ENCODE measurements at regions not wholly inside any gene's neighbourhood (a gene's known extent, or its start where the extent isn't known, plus 50 kb on each side); places are given as distances from the start of the nearest gene placed in this dataset.

DNA sequence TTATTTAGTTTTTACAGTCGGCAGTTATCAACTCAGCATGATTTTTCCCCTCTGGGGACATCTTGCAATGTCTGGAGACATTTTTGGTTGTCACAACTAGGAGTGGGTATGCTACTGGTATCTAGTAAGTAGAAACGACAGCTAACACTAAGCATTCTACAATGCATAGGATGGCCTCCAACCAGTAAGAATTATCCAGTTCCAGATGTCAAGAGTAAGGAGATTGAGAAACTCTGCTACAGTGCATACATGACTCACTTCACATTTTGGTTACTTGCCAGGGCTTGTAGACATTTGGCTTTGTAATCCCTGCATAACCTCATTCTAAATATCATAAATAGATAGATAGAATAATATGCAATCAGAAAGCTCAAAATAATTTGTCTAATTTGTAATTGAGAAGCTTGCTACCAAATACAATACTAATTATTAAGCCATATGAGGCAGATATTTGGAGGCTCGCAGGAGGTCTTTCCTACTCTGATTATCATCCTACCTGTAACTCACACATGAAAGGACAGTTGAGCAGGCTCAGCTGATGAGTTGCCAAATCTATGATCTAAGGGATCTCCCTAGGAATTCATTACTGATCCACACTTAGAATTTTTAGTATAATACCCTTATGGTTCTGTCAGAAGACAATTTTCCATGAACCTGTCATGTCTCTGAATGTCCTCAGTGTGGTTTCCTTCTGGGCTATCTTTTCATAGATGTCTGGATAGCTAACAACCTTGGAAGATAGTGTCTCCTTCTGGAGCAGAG is 346.9 kb upstream of the TLE4 start:
- H3K9me3 Mint-ChIP-seq: peaks cover 0 to 5% (median under 1%) of the 10 kb centered on the region in 6 donors
- H3K27me3 Mint-ChIP-seq (ENCODE audit: low read depth in 3 of 3): no peaks in the 10 kb centered on the region
- H3K4me1 Mint-ChIP-seq: no peaks in the 10 kb centered on the region
- H3K27ac Mint-ChIP-seq: no peak overlapping the region
- H3K4me3 Mint-ChIP-seq: no peak overlapping the region
- no peak for DNase-seq
- no peaks in the 10 kb centered on the region for H3K36me3 Mint-ChIP-seq

DNA sequence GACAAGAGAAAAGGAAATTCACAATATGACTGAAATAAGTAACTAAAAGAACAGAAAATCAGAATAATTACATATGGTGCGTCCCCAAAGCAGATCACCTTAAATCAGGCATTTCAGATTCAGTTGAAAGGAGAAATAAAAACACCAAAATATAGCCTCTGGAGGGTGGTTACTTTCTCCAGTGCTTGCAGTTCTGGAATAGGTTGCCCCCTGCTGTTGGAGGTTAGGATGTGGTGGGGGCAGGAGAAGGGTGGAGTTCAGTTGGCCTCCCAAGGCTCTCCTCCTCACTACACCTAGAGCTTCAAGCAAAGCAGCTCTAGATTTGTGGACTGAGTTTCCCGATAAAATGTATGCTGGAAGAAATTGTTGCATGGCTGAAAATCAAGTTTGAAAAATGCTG is 338.2 kb upstream of the TLE4 start:
- no peak overlapping the region for H3K27ac Mint-ChIP-seq
- no peak for DNase-seq
- peaks cover 0 to 4% (median 4%) of the 10 kb centered on the region in 3 donors for H3K27me3 Mint-ChIP-seq (ENCODE audit: low read depth in 3 of 3)
- no peak overlapping the region for H3K4me3 Mint-ChIP-seq
- no peaks in the 10 kb centered on the region for H3K36me3 Mint-ChIP-seq
- peaks cover 0 to 9% (median 0%) of the 10 kb centered on the region in 6 donors for H3K9me3 Mint-ChIP-seq
- no peaks in the 10 kb centered on the region for H3K4me1 Mint-ChIP-seq

DNA sequence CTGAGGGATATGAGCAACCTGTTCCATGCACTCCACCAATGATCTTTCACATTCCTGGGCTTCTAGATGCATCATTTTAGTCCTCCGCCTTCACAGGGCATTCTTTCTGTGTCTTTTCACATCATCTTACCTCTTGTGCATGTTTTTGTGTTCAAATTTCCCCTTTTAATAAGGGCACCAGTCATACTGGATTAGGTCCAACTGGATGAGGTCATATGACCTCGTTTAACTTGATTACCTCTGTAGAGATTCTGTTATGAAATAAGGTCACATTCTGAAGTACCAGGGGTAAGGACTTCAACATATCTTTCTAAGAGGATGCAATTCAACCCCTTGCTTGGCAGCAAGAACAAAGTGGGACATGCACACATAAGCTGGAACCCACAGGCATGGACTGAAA is 335.3 kb upstream of the TLE4 start:
- no peak overlapping the region for H3K4me3 Mint-ChIP-seq
- no peak overlapping the region for H3K27ac Mint-ChIP-seq
- DNase-seq: no peak
- H3K27me3 Mint-ChIP-seq (ENCODE audit: low read depth in 3 of 3): peaks cover 0 to 6% (median 4%) of the 10 kb centered on the region in 3 donors
- no peaks in the 10 kb centered on the region for H3K36me3 Mint-ChIP-seq
- peaks cover 0 to 5% (median 0%) of the 10 kb centered on the region in 6 donors for H3K9me3 Mint-ChIP-seq
- no peaks in the 10 kb centered on the region for H3K4me1 Mint-ChIP-seq

DNA sequence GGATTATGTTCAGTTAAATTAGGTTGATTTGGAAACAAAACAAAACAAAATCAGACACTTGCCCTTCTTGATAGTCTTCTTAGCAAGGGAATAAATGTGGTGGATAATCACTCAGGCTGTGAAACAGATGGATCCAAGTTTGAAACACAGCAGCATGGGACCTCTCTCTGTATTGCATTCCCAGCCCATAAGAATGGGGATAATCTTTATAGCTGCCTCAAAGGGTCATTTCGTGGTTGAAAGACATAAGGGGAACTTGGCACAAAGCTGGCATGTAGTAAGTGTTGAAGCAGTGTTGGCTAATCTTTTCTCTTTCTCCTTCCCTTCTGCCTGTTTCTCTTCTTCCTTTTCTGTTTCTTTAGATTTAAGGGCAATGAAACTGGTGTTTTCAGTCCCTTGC is 333.9 kb upstream of the TLE4 start:
- Mint-ChIP-seq H3K27me3 (ENCODE audit: low read depth in 3 of 3) (peaks cover 0 to 6% (median 4%) of the 10 kb centered on the region in 3 donors), H3K27ac (no peak overlapping the region), H3K4me3 (no peak overlapping the region), H3K36me3 (no peaks in the 10 kb centered on the region), H3K9me3 (peaks cover 0 to 5% (median 0%) of the 10 kb centered on the region in 6 donors), H3K4me1 (no peaks in the 10 kb centered on the region)
- no peak for DNase-seq

DNA sequence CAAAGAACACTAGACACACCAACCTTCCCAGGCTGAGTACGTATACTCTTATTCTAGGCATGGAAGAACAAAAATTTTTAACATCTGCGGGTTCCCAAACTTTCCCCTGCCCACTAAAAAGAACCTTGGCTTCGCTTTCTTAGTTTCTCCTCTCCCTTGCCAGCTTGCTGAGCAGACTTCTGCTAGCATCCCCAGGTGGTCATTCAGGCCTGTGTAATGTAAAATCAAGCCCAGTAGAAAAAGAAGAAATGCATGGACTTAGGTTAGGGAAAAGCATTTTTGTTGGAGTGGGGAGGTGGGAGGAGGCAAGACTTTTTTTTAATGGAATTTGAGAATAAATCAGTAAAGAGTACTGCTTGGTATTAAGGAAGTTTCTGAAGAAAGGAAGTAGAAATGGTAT is 331.0 kb upstream of the TLE4 start:
- Mint-ChIP-seq H3K4me3 (no peak overlapping the region), H3K27me3 (ENCODE audit: low read depth in 3 of 3) (peaks cover 0 to 6% (median 0%) of the 10 kb centered on the region in 3 donors), H3K27ac (no peak overlapping the region), H3K4me1 (no peaks in the 10 kb centered on the region), H3K9me3 (peaks cover 0 to 2% (median 0%) of the 10 kb centered on the region in 6 donors), H3K36me3 (no peaks in the 10 kb centered on the region)
- no peak for DNase-seq

DNA sequence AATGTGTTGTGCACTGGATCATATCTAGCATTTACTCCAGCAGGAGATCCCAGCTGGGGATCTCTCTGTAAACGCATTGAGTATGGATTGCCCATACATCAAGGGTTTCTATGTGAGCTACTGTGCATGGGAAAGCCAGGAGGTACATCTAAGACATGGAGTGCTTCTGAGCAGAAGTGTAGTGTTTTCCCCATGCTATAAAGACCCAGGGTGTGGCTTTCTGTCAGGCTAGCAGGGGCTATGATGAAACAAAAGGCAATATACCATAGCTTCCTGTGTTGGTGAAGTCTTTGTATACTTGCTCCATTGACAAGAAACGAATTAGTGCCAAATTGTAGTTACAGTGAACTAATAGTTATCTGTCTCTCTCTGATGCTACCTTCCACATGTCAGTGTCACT is 329.3 kb upstream of the TLE4 start:
- peaks cover 0 to 3% (median 0%) of the 10 kb centered on the region in 3 donors for H3K27me3 Mint-ChIP-seq (ENCODE audit: low read depth in 3 of 3)
- no peak overlapping the region for H3K4me3 Mint-ChIP-seq
- DNase-seq: no peak
- H3K27ac Mint-ChIP-seq: no peak overlapping the region
- peaks cover 0 to 2% (median 0%) of the 10 kb centered on the region in 6 donors for H3K9me3 Mint-ChIP-seq
- H3K4me1 Mint-ChIP-seq: no peaks in the 10 kb centered on the region
- no peaks in the 10 kb centered on the region for H3K36me3 Mint-ChIP-seq

DNA sequence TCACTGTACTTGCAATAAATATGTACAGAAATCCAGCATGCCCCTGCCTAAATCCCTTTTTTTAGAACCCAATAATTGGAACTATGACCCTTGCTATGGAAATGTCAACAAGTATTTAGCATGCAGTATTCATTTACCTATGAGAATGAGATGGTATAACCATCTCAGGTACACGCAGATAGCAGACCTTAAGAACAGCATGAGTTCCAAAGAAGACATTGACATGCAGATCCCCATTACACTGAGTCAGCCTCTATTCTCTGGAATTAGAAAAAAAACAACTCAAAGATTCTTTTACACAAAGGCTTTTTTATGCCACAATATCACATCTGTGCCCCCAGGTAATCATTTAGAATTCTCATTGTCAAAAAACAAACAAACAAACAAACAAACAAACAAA is 325.6 kb upstream of the TLE4 start:
- no peak overlapping the region for H3K27ac Mint-ChIP-seq
- H3K4me1 Mint-ChIP-seq: no peaks in the 10 kb centered on the region

DNA sequence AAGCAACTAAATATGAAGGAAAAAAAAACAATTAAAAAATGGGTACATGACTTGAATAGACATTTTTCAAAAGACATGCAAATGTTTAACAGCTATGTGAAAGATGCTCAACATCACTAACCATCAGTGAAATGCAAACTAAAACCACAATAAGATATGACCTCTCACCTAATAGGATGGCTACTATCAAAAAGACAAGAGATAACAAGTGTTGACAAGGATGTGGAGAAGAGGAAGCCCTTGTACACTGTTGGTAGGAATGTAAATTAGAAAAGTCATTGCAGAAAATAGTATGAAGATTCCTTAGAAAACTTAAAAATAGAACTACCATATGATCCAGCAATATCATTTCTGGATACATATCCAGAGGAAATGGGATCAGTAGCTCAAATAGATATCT is 324.7 kb upstream of the TLE4 start:
- DNase-seq: no peak
- Mint-ChIP-seq H3K4me3 (no peak overlapping the region), H3K27me3 (ENCODE audit: low read depth in 3 of 3) (no peaks in the 10 kb centered on the region), H3K27ac (no peak overlapping the region), H3K36me3 (no peaks in the 10 kb centered on the region), H3K9me3 (no peaks in the 10 kb centered on the region), H3K4me1 (no peaks in the 10 kb centered on the region)

More for the DNA sequence above, 325.6 kb upstream of the TLE4 start:
- DNase-seq: no peak
- Mint-ChIP-seq H3K27me3 (ENCODE audit: low read depth in 3 of 3) (no peaks in the 10 kb centered on the region), H3K36me3 (no peaks in the 10 kb centered on the region), H3K9me3 (no peaks in the 10 kb centered on the region), H3K4me3 (no peak overlapping the region)

DNA sequence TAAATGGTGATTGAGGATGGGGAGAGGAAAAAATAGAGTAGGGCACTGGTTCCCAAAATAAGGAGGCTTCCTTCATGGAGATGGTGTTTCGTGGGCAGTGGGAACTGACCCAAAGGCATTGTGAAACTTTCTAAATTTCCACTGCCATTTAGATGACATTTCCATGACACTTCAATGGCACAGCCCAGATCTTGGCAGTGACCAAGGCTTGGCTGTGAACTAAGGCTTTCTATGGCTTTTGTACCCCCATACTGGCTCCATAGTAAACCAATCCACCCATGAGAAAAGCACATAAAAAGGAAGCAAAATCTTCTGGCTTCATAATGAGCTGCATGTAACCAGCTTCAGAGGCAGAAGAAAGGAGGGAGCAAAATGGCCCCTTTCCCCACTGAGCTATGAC is 321.0 kb upstream of the TLE4 start:
- H3K27ac Mint-ChIP-seq: no peak overlapping the region
- H3K9me3 Mint-ChIP-seq: no peaks in the 10 kb centered on the region
- no peaks in the 10 kb centered on the region for H3K4me1 Mint-ChIP-seq
- H3K4me3 Mint-ChIP-seq: no peak overlapping the region
- DNase-seq: no peak
- peaks cover 0 to 2% (median 0%) of the 10 kb centered on the region in 3 donors for H3K27me3 Mint-ChIP-seq (ENCODE audit: low read depth in 3 of 3)
- H3K36me3 Mint-ChIP-seq: no peaks in the 10 kb centered on the region

DNA sequence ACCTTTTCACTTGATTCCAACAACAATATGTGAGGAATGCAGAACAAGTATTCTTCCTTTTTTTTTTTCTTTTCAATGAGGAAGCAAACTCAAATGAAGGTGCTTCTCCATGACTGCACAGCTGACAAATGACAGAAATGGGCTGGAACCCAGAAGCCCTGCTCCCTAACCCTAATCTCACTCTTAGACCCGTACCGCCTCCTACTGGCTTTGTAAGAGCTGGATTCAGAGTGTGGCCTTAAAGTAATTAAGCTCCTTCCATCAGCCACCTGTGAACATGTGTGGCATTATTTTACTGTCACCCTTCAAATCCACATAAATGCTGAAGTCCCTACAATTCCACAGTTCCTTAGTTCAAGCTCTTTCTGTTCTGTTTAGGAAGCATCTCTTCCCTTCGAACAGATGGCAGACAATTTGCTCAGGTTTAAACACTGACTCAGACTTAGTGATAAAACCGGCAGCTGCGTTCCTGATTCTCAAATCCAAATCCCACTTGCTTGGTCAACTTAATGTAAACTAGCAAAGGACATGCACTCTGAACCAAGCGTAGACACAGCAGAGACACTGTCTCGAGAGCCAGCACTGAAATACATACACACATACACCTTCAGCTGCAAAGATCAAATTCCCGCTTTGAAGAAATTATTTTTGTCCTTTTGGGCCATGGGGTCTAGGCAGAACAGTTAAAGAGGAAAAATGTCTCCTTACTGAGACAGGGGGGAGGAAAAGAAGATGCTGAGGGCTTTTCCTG is 316.7 kb upstream of the TLE4 start:
- Mint-ChIP-seq H3K4me1 (no peaks in the 10 kb centered on the region), H3K4me3 (no peak overlapping the region), H3K27ac (no peak overlapping the region), H3K9me3 (peaks cover 0 to under 1% (median 0%) of the 10 kb centered on the region in 6 donors), H3K27me3 (ENCODE audit: low read depth in 3 of 3) (peaks cover 2 to 6% (median 3%) of the 10 kb centered on the region in 3 donors), H3K36me3 (no peaks in the 10 kb centered on the region)
- DNase-seq: no peak

DNA sequence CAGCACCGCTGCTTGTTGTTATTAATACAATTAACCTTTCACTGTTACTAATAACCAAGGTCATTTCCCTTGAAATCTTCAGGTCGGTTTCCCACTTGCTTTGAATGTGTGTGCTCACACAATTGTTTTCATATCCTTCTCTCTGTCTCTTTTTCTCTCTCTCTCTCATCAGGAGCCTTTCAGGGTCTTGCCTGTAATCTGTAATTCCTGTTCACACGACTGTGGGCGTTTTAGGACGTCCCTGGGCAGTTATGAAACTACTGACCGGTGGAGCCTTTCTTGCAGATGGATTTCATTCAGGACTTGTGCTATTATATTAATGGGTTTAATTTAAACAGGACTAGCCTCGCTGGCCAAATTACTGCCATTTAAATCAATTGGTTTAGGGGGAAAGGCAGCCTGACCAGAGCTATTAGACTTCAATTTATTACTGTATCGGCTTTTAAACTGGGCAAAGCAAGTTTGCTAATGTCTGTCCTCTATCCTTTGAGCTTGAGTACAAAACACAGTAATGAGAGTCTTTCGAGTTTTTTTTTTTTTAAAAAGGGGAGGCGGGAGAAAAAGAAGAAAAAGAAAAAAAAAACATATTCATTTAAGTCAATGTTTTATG is 316.0 kb upstream of the TLE4 start:
- H3K9me3 Mint-ChIP-seq: peaks cover 0 to 4% (median 0%) of the 10 kb centered on the region in 6 donors
- H3K27me3 Mint-ChIP-seq (ENCODE audit: low read depth in 3 of 3): peaks cover 2 to 7% (median 5%) of the 10 kb centered on the region in 3 donors
- no peak overlapping the region for H3K4me3 Mint-ChIP-seq
- H3K27ac Mint-ChIP-seq: no peak overlapping the region
- H3K4me1 Mint-ChIP-seq: no peaks in the 10 kb centered on the region
- H3K36me3 Mint-ChIP-seq: no peaks in the 10 kb centered on the region
- DNase-seq: no peak

DNA sequence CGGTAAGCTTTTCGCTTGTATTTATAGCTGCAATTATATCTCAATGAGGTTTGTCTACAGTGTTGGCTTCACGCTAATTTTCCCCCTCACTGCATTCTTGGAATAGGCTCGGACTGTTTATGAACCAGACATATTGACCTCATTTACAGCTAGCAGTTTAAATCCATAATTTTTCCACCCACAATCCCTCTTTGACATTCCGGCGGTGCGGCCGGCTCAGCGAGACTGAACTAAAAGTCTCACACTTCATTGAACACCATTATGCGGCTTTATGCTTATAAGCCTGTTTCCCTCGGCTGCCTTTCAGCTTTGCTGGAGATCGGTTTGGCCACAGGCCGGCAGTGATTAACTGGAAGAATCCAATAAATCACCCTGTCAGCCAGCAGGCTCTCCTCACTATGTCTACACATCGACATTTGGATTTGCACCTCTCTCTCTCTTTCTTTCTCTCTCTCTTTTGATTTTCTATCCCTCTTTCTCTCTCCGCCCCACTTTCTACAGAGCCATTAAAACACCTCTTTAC is 315.0 kb upstream of the TLE4 start:
- H3K4me1 Mint-ChIP-seq: no peaks in the 10 kb centered on the region
- no peak for DNase-seq
- peaks cover 2 to 7% (median 5%) of the 10 kb centered on the region in 3 donors for H3K27me3 Mint-ChIP-seq (ENCODE audit: low read depth in 3 of 3)
- no peak overlapping the region for H3K4me3 Mint-ChIP-seq
- no peak overlapping the region for H3K27ac Mint-ChIP-seq
- peaks cover 0 to 6% (median 1%) of the 10 kb centered on the region in 6 donors for H3K9me3 Mint-ChIP-seq
- H3K36me3 Mint-ChIP-seq: no peaks in the 10 kb centered on the region

DNA sequence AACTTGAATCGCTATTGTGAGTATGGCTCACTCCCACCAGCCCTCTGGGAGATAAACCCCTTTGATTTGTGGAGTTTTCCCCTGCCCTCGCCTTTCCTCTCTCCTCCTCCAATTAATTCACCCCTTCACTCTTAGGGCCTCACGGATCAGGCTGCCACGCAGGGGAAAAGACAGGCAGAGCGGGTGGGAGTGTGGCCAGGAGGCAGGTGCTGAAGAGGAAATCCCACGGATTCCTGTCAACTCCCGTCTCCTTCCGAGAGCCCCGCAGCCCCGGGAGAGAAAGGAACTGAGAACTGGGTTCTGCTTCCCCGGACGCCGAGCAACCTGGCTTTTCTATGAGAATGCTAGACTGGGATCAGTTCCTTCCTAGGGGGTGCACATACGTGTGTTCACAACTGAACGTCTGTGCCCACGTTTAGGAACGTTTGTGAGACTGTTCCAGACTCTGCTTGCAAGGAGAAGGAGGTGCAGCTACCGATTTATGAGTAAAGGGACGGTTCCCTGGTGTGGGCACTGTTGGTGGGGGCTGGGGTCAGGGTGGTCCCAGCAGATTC is 314.5 kb upstream of the TLE4 start:
- Mint-ChIP-seq H3K27ac (no peak overlapping the region), H3K4me3 (no peak overlapping the region), H3K36me3 (no peaks in the 10 kb centered on the region), H3K4me1 (no peaks in the 10 kb centered on the region), H3K9me3 (peaks cover 0 to 6% (median 1%) of the 10 kb centered on the region in 6 donors), H3K27me3 (ENCODE audit: low read depth in 3 of 3) (peaks cover 2 to 7% (median 5%) of the 10 kb centered on the region in 3 donors)
- DNase-seq: no peak
